ENCODE measurements at regions not wholly inside any gene's neighbourhood (a gene's known extent, or its start where the extent isn't known, plus 50 kb on each side); places are given as distances from the start of the nearest gene placed in this dataset.

DNA sequence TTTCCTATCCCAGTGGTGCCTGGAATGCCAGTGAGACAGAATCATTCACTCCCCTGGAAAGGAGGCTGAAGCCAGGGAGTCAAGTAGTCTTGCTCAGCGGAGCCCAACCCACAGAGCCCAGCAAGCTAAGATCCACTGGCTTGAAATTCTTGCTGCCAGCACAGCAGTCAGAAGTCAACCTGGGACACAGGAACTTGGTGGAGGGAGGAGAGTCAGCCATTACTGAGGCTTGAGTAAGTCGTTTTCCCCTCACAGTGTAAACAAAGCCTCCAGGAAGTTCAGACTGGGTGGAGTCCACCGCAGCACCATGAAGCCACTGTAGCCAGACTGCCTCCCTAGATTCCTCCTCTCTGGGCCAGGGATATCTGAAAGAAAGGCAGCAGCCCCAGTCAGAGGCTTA, 283.2 kb upstream of the CPEB2 start:
- TF ChIP-seq, protein P1, sequence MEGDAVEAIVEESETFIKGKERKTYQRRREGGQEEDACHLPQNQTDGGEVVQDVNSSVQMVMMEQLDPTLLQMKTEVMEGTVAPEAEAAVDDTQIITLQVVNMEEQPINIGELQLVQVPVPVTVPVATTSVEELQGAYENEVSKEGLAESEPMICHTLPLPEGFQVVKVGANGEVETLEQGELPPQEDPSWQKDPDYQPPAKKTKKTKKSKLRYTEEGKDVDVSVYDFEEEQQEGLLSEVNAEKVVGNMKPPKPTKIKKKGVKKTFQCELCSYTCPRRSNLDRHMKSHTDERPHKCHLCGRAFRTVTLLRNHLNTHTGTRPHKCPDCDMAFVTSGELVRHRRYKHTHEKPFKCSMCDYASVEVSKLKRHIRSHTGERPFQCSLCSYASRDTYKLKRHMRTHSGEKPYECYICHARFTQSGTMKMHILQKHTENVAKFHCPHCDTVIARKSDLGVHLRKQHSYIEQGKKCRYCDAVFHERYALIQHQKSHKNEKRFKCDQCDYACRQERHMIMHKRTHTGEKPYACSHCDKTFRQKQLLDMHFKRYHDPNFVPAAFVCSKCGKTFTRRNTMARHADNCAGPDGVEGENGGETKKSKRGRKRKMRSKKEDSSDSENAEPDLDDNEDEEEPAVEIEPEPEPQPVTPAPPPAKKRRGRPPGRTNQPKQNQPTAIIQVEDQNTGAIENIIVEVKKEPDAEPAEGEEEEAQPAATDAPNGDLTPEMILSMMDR (IDR thresholded peaks at IDR 0.05; ENCODE audit: low read depth, low read length, poor library complexity, severe bottlenecking), result no peak
- no peak for TF ChIP-seq EZH2phosphoT487 (IDR thresholded peaks at IDR 0.05; ENCODE audit: borderline replicate concordance, low read length)

Measured in DOHH2 (cell line).